ENCODE measurements at regions not wholly inside any gene's neighbourhood (a gene's known extent, or its start where the extent isn't known, plus 50 kb on each side); places are given as distances from the start of the nearest gene placed in this dataset.

GRCh38 chr11:130772266-130773227 lies 143.7 kb downstream of the SNX19 start:
- TF ChIP-seq HDGF (IDR thresholded peaks at IDR 0.05; ENCODE audit: borderline replicate concordance) (no peak), TARDBP (IDR thresholded peaks at IDR 0.05) (no peak), SUZ12 (IDR thresholded peaks at IDR 0.05) (no peak), ZNF384 (IDR thresholded peaks at IDR 0.05) (no peak), BHLHE40 (IDR thresholded peaks at IDR 0.05; ENCODE audit: borderline replicate concordance) (no peak), ELF4 (IDR thresholded peaks at IDR 0.05) (no peak), FOXM1 (IDR thresholded peaks at IDR 0.05; ENCODE audit: borderline replicate concordance) (no peak), PKNOX1 (IDR thresholded peaks at IDR 0.05) (no peak), NFRKB (IDR thresholded peaks at IDR 0.05) (no peak), FOXK2 (IDR thresholded peaks at IDR 0.05) (no peak), SP1 (IDR thresholded peaks at IDR 0.05) (no peak), ARNT (IDR thresholded peaks at IDR 0.05) (no peak), LEF1 (IDR thresholded peaks at IDR 0.05; ENCODE audit: borderline replicate concordance) (no peak), L3MBTL2 (conservative IDR thresholded peaks at IDR 0.05) (no peak)

Data from HEK293T (cell line).